ENCODE measurements at regions not wholly inside any gene's neighbourhood (a gene's known extent, or its start where the extent isn't known, plus 50 kb on each side); places are given as distances from the start of the nearest gene placed in this dataset.

GRCh38 chr18:74023220-74023619 is 124.4 kb downstream of the FBXO15 start:
- TF ChIP-seq CTCF (IDR thresholded peaks at IDR 0.05; ENCODE audit: low read depth, low read length, missing control alignments), result no peak
- no peak overlapping the region for H3K4me3 ChIP-seq (ENCODE audit: low read depth, low read length)
- no peak for DNase-seq (ENCODE audit: low read depth)

- no peak overlapping the region for H3K4me3 ChIP-seq (ENCODE audit: low read depth, low read length)
- no peak for TF ChIP-seq CTCF (IDR thresholded peaks at IDR 0.05; ENCODE audit: low read depth, low read length, missing control alignments)
- DNase-seq (ENCODE audit: low read depth), result no peak
Measured at GRCh38 chr18:74019864-74020263, 127.8 kb downstream of the FBXO15 start.

GRCh38 chr18:74013955-74014354 is 133.7 kb downstream of the FBXO15 start:
- no peak for TF ChIP-seq CTCF (IDR thresholded peaks at IDR 0.05; ENCODE audit: low read depth, low read length, missing control alignments)
- no peak overlapping the region for H3K4me3 ChIP-seq (ENCODE audit: low read depth, low read length)
- DNase-seq (ENCODE audit: low read depth), result no peak

GRCh38 chr18:74012954-74013630 is 134.5 kb downstream of the FBXO15 start:
- TF ChIP-seq CTCF (IDR thresholded peaks at IDR 0.05; ENCODE audit: low read depth, low read length, missing control alignments), result no peak
- DNase-seq (ENCODE audit: low read depth), result no peak
- H3K4me3 ChIP-seq (ENCODE audit: low read depth, low read length), result no peak overlapping the region

- H3K4me3 ChIP-seq (ENCODE audit: low read depth, low read length), result no peak overlapping the region
- DNase-seq (ENCODE audit: low read depth), result no peak
Measured at GRCh38 chr18:74006143-74006542, 141.5 kb downstream of the FBXO15 start.

GRCh38 chr18:74005320-74006109 is 142.1 kb downstream of the FBXO15 start:
- DNase-seq (ENCODE audit: low read depth), result no peak
- no peak overlapping the region for H3K4me3 ChIP-seq (ENCODE audit: low read depth, low read length)
- TF ChIP-seq CTCF (IDR thresholded peaks at IDR 0.05; ENCODE audit: low read depth, low read length, missing control alignments), result no peak

More at GRCh38 chr18:74006143-74006542, 141.5 kb downstream of the FBXO15 start:
- no peak for TF ChIP-seq CTCF (IDR thresholded peaks at IDR 0.05; ENCODE audit: low read depth, low read length, missing control alignments)

Data from GM12864 (cell line).